ENCODE measurements at regions not wholly inside any gene's neighbourhood (a gene's known extent, or its start where the extent isn't known, plus 50 kb on each side); places are given as distances from the start of the nearest gene placed in this dataset.
"Not testable (repeated sequence)": the region's sequence is repeated elsewhere in the genome, so short reads cannot be mapped to it uniquely, and the experiment has no call there.

DNA sequence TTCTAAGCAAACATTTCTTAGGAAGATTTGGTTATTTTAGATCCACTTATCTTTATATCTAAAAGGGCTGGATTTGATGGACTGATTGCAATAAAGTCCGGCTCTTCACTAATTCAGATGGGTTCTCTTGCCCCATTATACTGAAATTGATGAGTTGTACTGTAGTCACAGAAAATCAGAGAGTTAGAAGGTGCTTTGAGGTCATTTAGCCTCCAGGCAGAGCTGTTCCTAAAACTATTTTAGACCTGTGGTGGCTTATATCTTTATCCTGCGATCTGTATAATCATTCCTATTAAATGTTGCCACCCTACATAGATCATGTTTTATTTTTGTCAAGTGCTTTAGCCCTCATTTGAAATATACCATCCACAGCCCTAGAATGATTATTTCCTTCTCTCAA lies 61.3 kb upstream of the ATXN1 start:
- ChIA-PET POLR2A (no interaction called here), CTCF (interaction anchor here (1.3 to 1.9 kb wide), 3 partner anchors 59 to 311 kb away, joined by 3 to 5 read pairs (median 5); no protein-coding TSS in a partner anchor)
- no peak for DNase-seq
- Histone ChIP-seq H3K4me3 (ENCODE audit: low read depth in 2 of 2, low read length in 1 of 2) (no peak overlapping the region), H4K20me1 (ENCODE audit: insufficient read depth) (no peaks in the 10 kb centered on the region), H3K79me2 (ENCODE audit: insufficient read depth) (no peaks in the 10 kb centered on the region), H3K4me2 (no peak overlapping the region), H2AFZ (ENCODE audit: low read depth) (no peak overlapping the region), H3K36me3 (replicated peaks in 1 of 2; ENCODE audit: control insufficient read depth in 1 of 2, insufficient read depth in 2 of 2, low read length in 1 of 2) (no peaks in the 10 kb centered on the region), H3F3A (replicated peaks; ENCODE audit: insufficient read depth) (no peaks in the 10 kb centered on the region), H3K9me2 (no peaks in the 10 kb centered on the region), H3K4me1 (ENCODE audit: control insufficient read depth in 1 of 2, insufficient read depth in 2 of 2, low read depth in 1 of 2, low read length in 1 of 2) (no peaks in the 10 kb centered on the region), H3K27me3 (ENCODE audit: insufficient read depth) (no peaks in the 10 kb centered on the region), H3K27ac (ENCODE audit: low read depth in 2 of 2, low read length in 1 of 2) (no peak overlapping the region), H3K9ac (no peak overlapping the region), H3K9me3 (no peaks in the 10 kb centered on the region)
- TF ChIP-seq POLR2AphosphoS5 (IDR thresholded peaks at IDR 0.05; ENCODE audit: low read depth, low read length) (no peak), PBX3 (IDR thresholded peaks at IDR 0.05) (no peak), EP300 (IDR thresholded peaks at IDR 0.05; ENCODE audit: borderline replicate concordance in 1 of 2, low read depth in 1 of 2, low read length in 1 of 2) (no peak), FOXJ3 (CRISPR knock-in tag; IDR thresholded peaks at IDR 0.05) (no peak)
- TF ChIP-seq, protein P1, sequence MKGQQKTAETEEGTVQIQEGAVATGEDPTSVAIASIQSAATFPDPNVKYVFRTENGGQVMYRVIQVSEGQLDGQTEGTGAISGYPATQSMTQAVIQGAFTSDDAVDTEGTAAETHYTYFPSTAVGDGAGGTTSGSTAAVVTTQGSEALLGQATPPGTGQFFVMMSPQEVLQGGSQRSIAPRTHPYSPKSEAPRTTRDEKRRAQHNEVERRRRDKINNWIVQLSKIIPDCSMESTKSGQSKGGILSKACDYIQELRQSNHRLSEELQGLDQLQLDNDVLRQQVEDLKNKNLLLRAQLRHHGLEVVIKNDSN (IDR thresholded peaks at IDR 0.05; ENCODE audit: borderline replicate concordance, low read depth) = no peak
- 59% methylated on average over 2 of the region's 2 CpGs for WGBS (ENCODE audit: low lambda C conversion rate)

- POLR2A ChIA-PET = no interaction called here
- Histone ChIP-seq H3F3A (replicated peaks; ENCODE audit: insufficient read depth) (peaks cover 3% of the 10 kb centered on the region), H3K4me3 (ENCODE audit: low read depth in 2 of 2, low read length in 1 of 2) (no peak overlapping the region)
These were observed 60.6 kb upstream of the ATXN1 start for GRCh38 chr6:16821834-16822264.

DNA sequence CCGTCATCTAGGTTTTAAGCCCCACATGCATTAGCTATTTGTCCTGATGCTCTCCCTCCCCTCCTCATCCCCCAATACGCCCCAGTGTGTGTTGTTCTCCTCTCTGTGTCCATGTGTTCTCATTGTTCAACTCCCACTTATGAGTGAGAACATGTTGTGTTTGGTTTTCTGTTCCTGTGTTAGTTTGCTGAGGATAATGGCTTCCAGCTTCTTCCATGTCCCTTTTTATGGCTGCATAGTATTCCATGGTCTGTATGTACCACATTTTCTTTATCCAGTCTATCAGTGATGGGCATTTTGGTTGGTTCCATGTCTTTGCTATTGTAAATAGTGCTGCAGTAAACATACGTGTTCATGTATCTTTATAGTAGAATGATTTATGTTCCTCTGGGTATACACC lies 59.0 kb upstream of the ATXN1 start:
- H2AFZ ChIP-seq (ENCODE audit: low read depth); H3K79me2 ChIP-seq (ENCODE audit: insufficient read depth); H3K36me3 ChIP-seq (replicated peaks in 1 of 2; ENCODE audit: control insufficient read depth in 1 of 2, insufficient read depth in 2 of 2, low read length in 1 of 2); DNase-seq; H3K27me3 ChIP-seq (ENCODE audit: insufficient read depth); H3K9ac ChIP-seq; H3F3A ChIP-seq (replicated peaks; ENCODE audit: insufficient read depth); POLR2A ChIA-PET; H3K4me1 ChIP-seq (ENCODE audit: control insufficient read depth in 1 of 2, insufficient read depth in 2 of 2, low read depth in 1 of 2, low read length in 1 of 2); H3K9me3 ChIP-seq; H3K4me3 ChIP-seq (ENCODE audit: low read depth in 2 of 2, low read length in 1 of 2); H4K20me1 ChIP-seq (ENCODE audit: insufficient read depth); H3K9me2 ChIP-seq; H3K27ac ChIP-seq (ENCODE audit: low read depth in 2 of 2, low read length in 1 of 2); H3K4me2 ChIP-seq: not testable (repeated sequence)
- 90% methylated on average over 3 of the region's 3 CpGs for WGBS (ENCODE audit: low lambda C conversion rate)
- CTCF ChIA-PET = interaction anchor here (1.0 kb wide), 1 partner anchor 14 kb away, joined by 6 read pairs; no protein-coding TSS in a partner anchor

More at GRCh38 chr6:16821834-16822264, 60.6 kb upstream of the ATXN1 start:
- Histone ChIP-seq H2AFZ (ENCODE audit: low read depth) (no peak overlapping the region), H3K36me3 (replicated peaks in 1 of 2; ENCODE audit: control insufficient read depth in 1 of 2, insufficient read depth in 2 of 2, low read length in 1 of 2) (no peaks in the 10 kb centered on the region), H3K9ac (no peak overlapping the region), H3K9me2 (no peaks in the 10 kb centered on the region), H3K27ac (ENCODE audit: low read depth in 2 of 2, low read length in 1 of 2) (no peak overlapping the region), H3K9me3 (no peaks in the 10 kb centered on the region), H3K79me2 (ENCODE audit: insufficient read depth) (no peaks in the 10 kb centered on the region), H3K4me2 (no peak overlapping the region), H3K27me3 (ENCODE audit: insufficient read depth) (no peaks in the 10 kb centered on the region), H4K20me1 (ENCODE audit: insufficient read depth) (no peaks in the 10 kb centered on the region), H3K4me1 (ENCODE audit: control insufficient read depth in 1 of 2, insufficient read depth in 2 of 2, low read depth in 1 of 2, low read length in 1 of 2) (no peaks in the 10 kb centered on the region)
- WGBS (ENCODE audit: low lambda C conversion rate) = 88% methylated on average over 5 of the region's 5 CpGs
- no peak for DNase-seq
- no peak for TF ChIP-seq RCOR1 (IDR thresholded peaks at IDR 0.05; ENCODE audit: low read length)
- TF ChIP-seq PBX3 (IDR thresholded peaks at IDR 0.05) = no peak
- TF ChIP-seq MEF2A (IDR thresholded peaks at IDR 0.05; ENCODE audit: borderline replicate concordance, low read depth) = no peak
- TF ChIP-seq RFX5 (IDR thresholded peaks at IDR 0.05; ENCODE audit: low read length) = no peak
- no peak for TF ChIP-seq RAD21 (IDR thresholded peaks at IDR 0.05; ENCODE audit: low read length)
- no peak for TF ChIP-seq ELF1 (IDR thresholded peaks at IDR 0.05)
- TF ChIP-seq EP300 (IDR thresholded peaks at IDR 0.05; ENCODE audit: borderline replicate concordance in 1 of 2, low read depth in 1 of 2, low read length in 1 of 2) = no peak
- no peak for TF ChIP-seq FOXJ3 (CRISPR knock-in tag; IDR thresholded peaks at IDR 0.05)
- TF ChIP-seq, protein P1 (IDR thresholded peaks at IDR 0.05; ENCODE audit: borderline replicate concordance, low read depth) = no peak
- no peak for TF ChIP-seq TEAD4 (IDR thresholded peaks at IDR 0.05; ENCODE audit: borderline replicate concordance, insufficient read depth)
- CTCF ChIA-PET = interaction anchor here (1.4 to 1.9 kb wide), 2 partner anchors 143 to 311 kb away, joined by 3 to 5 read pairs; no protein-coding TSS in a partner anchor
